ENCODE measurements at regions not wholly inside any gene's neighbourhood (a gene's known extent, or its start where the extent isn't known, plus 50 kb on each side); places are given as distances from the start of the nearest gene placed in this dataset.

DNA sequence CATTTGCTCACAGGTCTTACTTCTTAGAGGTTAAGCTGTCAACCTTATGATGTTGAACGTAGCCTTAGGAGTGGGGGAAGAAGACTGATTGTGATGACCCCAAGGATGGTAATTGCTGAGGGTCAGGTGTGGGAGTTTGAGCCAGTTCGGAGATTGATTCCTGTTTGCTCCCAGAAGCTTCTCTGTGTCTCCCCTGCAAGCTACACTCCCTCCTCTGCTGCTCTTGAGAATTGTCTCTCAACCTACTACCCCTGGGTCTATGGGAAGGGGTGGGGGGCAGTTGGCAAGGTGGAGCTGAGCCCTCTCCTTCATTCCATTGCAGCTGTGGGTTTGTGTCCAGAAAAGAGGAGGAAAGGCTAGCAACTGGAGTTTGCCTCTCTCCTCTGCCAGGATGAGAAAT is 113.8 kb downstream of the PLEKHG1 start:
- H2AFZ ChIP-seq (ENCODE audit: low read length), result no peak overlapping the region
- H4K20me1 ChIP-seq (ENCODE audit: low read length), result no peaks in the 10 kb centered on the region
- H3K9ac ChIP-seq (ENCODE audit: low read length), result no peak overlapping the region
- ChIA-PET POLR2A (ENCODE audit: unreplicated experiment) (no interaction called here), CTCF (no interaction called here)
- no peak overlapping the region for H3K4me3 ChIP-seq (ENCODE audit: low read length)
- no peak for TF ChIP-seq EZH2phosphoT487 (IDR thresholded peaks at IDR 0.05; ENCODE audit: borderline replicate concordance, low read length)
- TF ChIP-seq EZH2 (IDR thresholded peaks at IDR 0.05; ENCODE audit: low read length, unreplicated experiment), result no peak
- TF ChIP-seq, protein P1, sequence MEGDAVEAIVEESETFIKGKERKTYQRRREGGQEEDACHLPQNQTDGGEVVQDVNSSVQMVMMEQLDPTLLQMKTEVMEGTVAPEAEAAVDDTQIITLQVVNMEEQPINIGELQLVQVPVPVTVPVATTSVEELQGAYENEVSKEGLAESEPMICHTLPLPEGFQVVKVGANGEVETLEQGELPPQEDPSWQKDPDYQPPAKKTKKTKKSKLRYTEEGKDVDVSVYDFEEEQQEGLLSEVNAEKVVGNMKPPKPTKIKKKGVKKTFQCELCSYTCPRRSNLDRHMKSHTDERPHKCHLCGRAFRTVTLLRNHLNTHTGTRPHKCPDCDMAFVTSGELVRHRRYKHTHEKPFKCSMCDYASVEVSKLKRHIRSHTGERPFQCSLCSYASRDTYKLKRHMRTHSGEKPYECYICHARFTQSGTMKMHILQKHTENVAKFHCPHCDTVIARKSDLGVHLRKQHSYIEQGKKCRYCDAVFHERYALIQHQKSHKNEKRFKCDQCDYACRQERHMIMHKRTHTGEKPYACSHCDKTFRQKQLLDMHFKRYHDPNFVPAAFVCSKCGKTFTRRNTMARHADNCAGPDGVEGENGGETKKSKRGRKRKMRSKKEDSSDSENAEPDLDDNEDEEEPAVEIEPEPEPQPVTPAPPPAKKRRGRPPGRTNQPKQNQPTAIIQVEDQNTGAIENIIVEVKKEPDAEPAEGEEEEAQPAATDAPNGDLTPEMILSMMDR (conservative IDR thresholded peaks at IDR 0.05; ENCODE audit: low read depth, low read length), result no peak
- H3K9me3 ChIP-seq (ENCODE audit: low read length), result no peaks in the 10 kb centered on the region
- H3K27ac ChIP-seq (ENCODE audit: low read length), result no peak overlapping the region
- no peaks in the 10 kb centered on the region; the same call in 1 of the 2 replicates for H3K4me1 ChIP-seq (ENCODE audit: insufficient read depth, low read length)
- intact Hi-C loops (cut with micrococcal nuclease), result no loop called here
- ATAC-seq (no peak), DNase-seq (no peak)
- no peaks in the 10 kb centered on the region for H3K27me3 ChIP-seq (ENCODE audit: low read length)
- H3K79me2 ChIP-seq (ENCODE audit: low read length), result no peaks in the 10 kb centered on the region
- BruUV-seq (replicated peaks), result no TSS peak
- no peaks in the 10 kb centered on the region for H3F3A ChIP-seq (ENCODE audit: low read length, unreplicated experiment)
- H3K4me2 ChIP-seq (ENCODE audit: low read length), result no peak overlapping the region
- H3K36me3 ChIP-seq (ENCODE audit: low read depth, low read length), result no peaks in the 10 kb centered on the region
- H3K9me2 ChIP-seq (replicated peaks; ENCODE audit: low read length), result no peaks in the 10 kb centered on the region

DNA sequence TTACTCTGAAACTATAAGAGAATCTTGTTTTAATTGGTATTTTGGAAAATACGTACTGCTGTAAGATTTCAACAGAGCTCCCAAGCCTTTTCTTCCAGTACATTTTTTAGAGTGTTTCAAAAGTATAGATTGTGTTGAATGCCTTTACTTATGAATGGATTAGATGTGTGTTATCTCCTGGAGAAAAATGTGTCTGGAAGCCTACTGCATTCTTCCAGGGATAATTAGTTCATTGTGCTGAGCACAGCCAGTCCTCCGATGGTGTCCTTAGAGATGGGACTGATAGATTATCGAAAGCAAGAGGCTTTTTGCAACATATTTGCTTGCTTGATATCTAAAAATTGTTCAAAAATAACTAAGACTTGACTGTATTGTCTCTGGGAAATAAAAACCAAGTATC is 114.2 kb downstream of the PLEKHG1 start:
- TF ChIP-seq, protein P1 (conservative IDR thresholded peaks at IDR 0.05; ENCODE audit: low read depth, low read length), result no peak
- TF ChIP-seq EZH2phosphoT487 (IDR thresholded peaks at IDR 0.05; ENCODE audit: borderline replicate concordance, low read length) (no peak), EZH2 (IDR thresholded peaks at IDR 0.05; ENCODE audit: low read length, unreplicated experiment) (no peak)
- CTCF ChIA-PET, result no interaction called here
- POLR2A ChIA-PET (ENCODE audit: unreplicated experiment), result no interaction called here

GRCh38 chr6:150715133-150715532 is 115.4 kb downstream of the PLEKHG1 start:
- no peaks in the 10 kb centered on the region for H4K20me1 ChIP-seq (ENCODE audit: low read length)
- H3K4me2 ChIP-seq (ENCODE audit: low read length), result no peak overlapping the region
- H3K79me2 ChIP-seq (ENCODE audit: low read length), result no peaks in the 10 kb centered on the region
- no peak overlapping the region for H3K4me3 ChIP-seq (ENCODE audit: low read length)
- POLR2A ChIA-PET (ENCODE audit: unreplicated experiment), result no interaction called here
- H3K9me3 ChIP-seq (ENCODE audit: low read length), result no peaks in the 10 kb centered on the region
- no peak for ATAC-seq
- no peaks in the 10 kb centered on the region for H3K27me3 ChIP-seq (ENCODE audit: low read length)
- intact Hi-C loops (cut with micrococcal nuclease), result no loop called here
- peaks cover 12% of the 10 kb centered on the region for H3K4me1 ChIP-seq (ENCODE audit: insufficient read depth, low read length)
- H3K36me3 ChIP-seq (ENCODE audit: low read depth, low read length), result no peaks in the 10 kb centered on the region
- DNase-seq, result no peak
- H3F3A ChIP-seq (ENCODE audit: low read length, unreplicated experiment), result no peaks in the 10 kb centered on the region
- H2AFZ ChIP-seq (ENCODE audit: low read length), result no peak overlapping the region
- H3K9ac ChIP-seq (ENCODE audit: low read length), result no peak overlapping the region
- H3K9me2 ChIP-seq (replicated peaks; ENCODE audit: low read length), result no peaks in the 10 kb centered on the region
- TF ChIP-seq EZH2 (IDR thresholded peaks at IDR 0.05; ENCODE audit: low read length, unreplicated experiment), result no peak
- TF ChIP-seq, protein P1 (conservative IDR thresholded peaks at IDR 0.05; ENCODE audit: low read depth, low read length), result no peak
- no peak for TF ChIP-seq EZH2phosphoT487 (IDR thresholded peaks at IDR 0.05; ENCODE audit: borderline replicate concordance, low read length)
- CTCF ChIA-PET, result no interaction called here
- BruUV-seq (replicated peaks), result no TSS peak
- no peak overlapping the region for H3K27ac ChIP-seq (ENCODE audit: low read length)

More for the DNA sequence above, 114.2 kb downstream of the PLEKHG1 start:
- Histone ChIP-seq H3K9ac (ENCODE audit: low read length) (no peak overlapping the region), H2AFZ (ENCODE audit: low read length) (no peak overlapping the region), H3K36me3 (ENCODE audit: low read depth, low read length) (no peaks in the 10 kb centered on the region), H3K9me2 (replicated peaks; ENCODE audit: low read length) (no peaks in the 10 kb centered on the region), H3K9me3 (ENCODE audit: low read length) (no peaks in the 10 kb centered on the region), H3K4me3 (ENCODE audit: low read length) (no peak overlapping the region), H4K20me1 (ENCODE audit: low read length) (no peaks in the 10 kb centered on the region), H3K4me1 (ENCODE audit: insufficient read depth, low read length) (peaks cover 2% of the 10 kb centered on the region; the same call in 1 of the 2 replicates), H3K79me2 (ENCODE audit: low read length) (no peaks in the 10 kb centered on the region), H3K27me3 (ENCODE audit: low read length) (no peaks in the 10 kb centered on the region), H3F3A (ENCODE audit: low read length, unreplicated experiment) (no peaks in the 10 kb centered on the region), H3K4me2 (ENCODE audit: low read length) (no peak overlapping the region), H3K27ac (ENCODE audit: low read length) (no peak overlapping the region)
- BruUV-seq (replicated peaks), result no TSS peak
- ATAC-seq (no peak), DNase-seq (no peak)
- intact Hi-C loops (cut with micrococcal nuclease), result no loop called here

Measured in PC-3 (cell line).